ENCODE measurements at regions not wholly inside any gene's neighbourhood (a gene's known extent, or its start where the extent isn't known, plus 50 kb on each side); places are given as distances from the start of the nearest gene placed in this dataset.

DNA sequence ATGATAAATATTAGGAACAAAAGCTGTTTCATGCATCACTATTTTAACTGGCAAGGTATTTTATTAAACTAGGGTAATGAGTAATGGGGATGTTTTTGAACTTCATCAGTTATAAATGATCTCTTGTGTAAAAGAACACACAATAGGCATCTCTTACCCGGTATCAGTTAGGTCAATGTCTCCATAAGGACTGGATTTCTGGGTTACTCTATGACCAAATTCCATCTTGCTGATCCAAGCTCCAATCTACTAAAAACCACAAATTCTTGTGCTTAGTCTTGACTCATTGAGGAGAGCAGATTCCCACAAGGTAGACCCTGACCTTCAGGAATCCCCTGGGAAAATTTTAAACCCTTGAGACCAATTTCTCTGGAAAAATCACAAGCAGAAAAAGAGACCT lies 1167.7 kb downstream of the XPNPEP1 start:
- no peak overlapping the region for H3K4ac ChIP-seq (ENCODE audit: low read depth, low read length)
- no peak overlapping the region for H4K8ac ChIP-seq (replicated peaks; ENCODE audit: insufficient read length, low read depth, low read length)
- no peak overlapping the region for H2BK15ac ChIP-seq (ENCODE audit: low read depth, low read length)
- H3K14ac ChIP-seq (ENCODE audit: insufficient read depth, low read length): no peak overlapping the region
- Mint-ChIP-seq H3K4me3 (no peak overlapping the region), H3K27ac (no peak overlapping the region), H3K36me3 (ENCODE audit: insufficient read depth in 1 of 3, low read depth in 3 of 3) (no peaks in the 10 kb centered on the region), H3K27me3 (ENCODE audit: low read depth) (peaks cover 2% of the 10 kb centered on the region; the same call in 1 of the 2 replicates), H3K9me3 (peaks cover 0 to 3% of the 10 kb centered on the region in 2 experiments; a peak in 1 of 5 replicates), H3K4me1 (peaks cover 4 to 7% of the 10 kb centered on the region in 2 experiments; a peak in 3 of 4 replicates)
- no peak overlapping the region for H4K5ac ChIP-seq (ENCODE audit: insufficient read length, low read depth, low read length)
- no peaks in the 10 kb centered on the region for H3K27me3 ChIP-seq (ENCODE audit: insufficient read depth, low read length)
- no peaks in the 10 kb centered on the region for H3K79me1 ChIP-seq (ENCODE audit: insufficient read depth, low read depth, low read length, poor library complexity, severe bottlenecking)
- no peak overlapping the region for H3K23ac ChIP-seq (ENCODE audit: insufficient read length, low read depth, low read length)
- no peak for TF ChIP-seq CTCF (conservative IDR thresholded peaks at IDR 0.05)
- H3K4me2 ChIP-seq (ENCODE audit: insufficient read depth, insufficient read length, low read length): no peak overlapping the region
- H3K9ac ChIP-seq (ENCODE audit: extremely low read depth, insufficient read length, low read length): no peak overlapping the region
- H2AFZ ChIP-seq (ENCODE audit: low read length): no peak overlapping the region
- no peak overlapping the region for H2AK5ac ChIP-seq (ENCODE audit: insufficient read length, low read length)
- H4K20me1 ChIP-seq (ENCODE audit: control insufficient read depth, insufficient read depth, insufficient read length): no peaks in the 10 kb centered on the region
- no peak overlapping the region for H2BK120ac ChIP-seq (ENCODE audit: low read depth, low read length, poor library complexity, severe bottlenecking)
- no peak for DNase-seq
- H3K79me2 ChIP-seq (ENCODE audit: insufficient read depth, low read length): no peaks in the 10 kb centered on the region
- no peak overlapping the region for H2BK5ac ChIP-seq (ENCODE audit: insufficient read length, low read length)
- H3K27ac ChIP-seq (ENCODE audit: insufficient read length, low read depth, low read length): no peak overlapping the region
- no peak overlapping the region for H3T11ph ChIP-seq (ENCODE audit: low read length)
- H3K4me1 ChIP-seq (ENCODE audit: insufficient read depth, low read length): no peaks in the 10 kb centered on the region
- no peaks in the 10 kb centered on the region for H3K9me3 ChIP-seq (ENCODE audit: control insufficient read depth, low read depth, low read length)
- no peak overlapping the region for H2BK20ac ChIP-seq (ENCODE audit: low read depth, low read length, poor library complexity, severe bottlenecking)
- no peaks in the 10 kb centered on the region for H3K23me2 ChIP-seq (ENCODE audit: insufficient read length, low read depth, low read length, poor library complexity, severe bottlenecking)
- H3K56ac ChIP-seq (ENCODE audit: insufficient read length, low read depth, low read length): no peak overlapping the region
- WGBS (ENCODE audit: extremely low coverage, insufficient read length, low lambda C conversion rate): no CpG with 5 or more reads among the region's 1 CpG
- H4K91ac ChIP-seq (ENCODE audit: insufficient read length, low read depth, low read length): no peak overlapping the region
- H2BK12ac ChIP-seq (ENCODE audit: insufficient read length, low read depth, low read length): no peak overlapping the region
- H3K18ac ChIP-seq (ENCODE audit: insufficient read length, low read depth, low read length): no peak overlapping the region

Measured in H9 (cell line).